PC-3 (cell line): ENCODE measurements at regions not wholly inside any gene's neighbourhood (a gene's known extent, or its start where the extent isn't known, plus 50 kb on each side); places are given as distances from the start of the nearest gene placed in this dataset.

ENCODE experiments used
- ATAC-seq: fragments of 200-7000 bp; cut with Tn5 transposase; 2 replicates; pipeline ENCODE4 v1.9.1; 2020; ENCODE audit warnings: mild to moderate bottlenecking, moderate library complexity
- BruUV-seq: library from RNA; stranded (reverse); fragments of 400-500 nt; replicated peaks from 2 replicates; lab custom pipeline; 2021; lab: Mats Ljungman, UMichigan
- CTCF ChIA-PET: fragments of 300-600 bp; sonication (Branson Sonifier 250); formaldehyde crosslinking; loops from one replicate; lab custom pipeline; 2022; ENCODE audit warnings: antibody characterized with exemption; lab: Charles Lee
- POLR2A ChIA-PET: fragments of 300-600 bp; sonication (Branson Sonifier 250); formaldehyde crosslinking; loops from one replicate; lab custom pipeline; 2022; ENCODE audit warnings: antibody characterized with exemption; ENCODE audit not compliant: unreplicated experiment; lab: Charles Lee
- DNase-seq: peaks from one replicate; pipeline ENCODE4 v3.0.0-alpha.2; 2015
- H2AFZ ChIP-seq: fragments of 300-600 bp; sonication (generic); 2 replicates; pipeline ENCODE4 v1.6.0; 2016; ENCODE audit warnings: antibody characterized with exemption, low read length
- H3F3A ChIP-seq: fragments of 300-600 bp; sonication (generic); one replicate; pipeline ENCODE4 v1.6.0; 2017; ENCODE audit warnings: antibody characterized with exemption, low read length, control low read depth, mild to moderate bottlenecking; ENCODE audit not compliant: unreplicated experiment
- H3K27ac ChIP-seq: fragments of 300-600 bp; sonication (generic); 2 replicates; pipeline ENCODE4 v1.5.1; 2016; ENCODE audit warnings: mild to moderate bottlenecking, low read length
- H3K27me3 ChIP-seq: fragments of 300-600 bp; sonication (generic); 2 replicates; pipeline ENCODE4 v1.6.1; 2016; ENCODE audit warnings: low read length, mixed read lengths
- H3K36me3 ChIP-seq: fragments of 300-600 bp; sonication (generic); 2 replicates; pipeline ENCODE4 v1.6.1; 2016; ENCODE audit warnings: low read depth, mixed run types, low read length, mixed read lengths
- H3K4me1 ChIP-seq: fragments of 300-600 bp; sonication (generic); 2 replicates; pipeline ENCODE4 v1.5.1; 2016; ENCODE audit warnings: low read length; ENCODE audit not compliant: insufficient read depth
- H3K4me2 ChIP-seq: fragments of 300-600 bp; sonication (generic); 2 replicates; pipeline ENCODE4 v1.6.0; 2016; ENCODE audit warnings: low read length
- H3K4me3 ChIP-seq: fragments of 300-600 bp; sonication (generic); 2 replicates; pipeline ENCODE4 v1.5.1; 2016; ENCODE audit warnings: mild to moderate bottlenecking, low read length, mixed read lengths
- H3K79me2 ChIP-seq: fragments of 300-600 bp; sonication (generic); 2 replicates; pipeline ENCODE4 v1.6.1; 2017; ENCODE audit warnings: low read length, mixed read lengths
- H3K9ac ChIP-seq: fragments of 300-600 bp; sonication (generic); 2 replicates; pipeline ENCODE4 v1.6.0; 2016; ENCODE audit warnings: mild to moderate bottlenecking, low read length
- H3K9me2 ChIP-seq: fragments of 300-600 bp; sonication (generic); replicated peaks from 2 replicates; pipeline ENCODE4 v1.6.1; 2016; ENCODE audit warnings: mixed run types, low read length, mixed read lengths
- H3K9me3 ChIP-seq: fragments of 300-600 bp; sonication (generic); 2 replicates; pipeline ENCODE4 v1.6.1; 2016; ENCODE audit warnings: low read length, mixed read lengths
- H4K20me1 ChIP-seq: fragments of 300-600 bp; sonication (generic); 2 replicates; pipeline ENCODE4 v1.6.1; 2016; ENCODE audit warnings: low read length, mixed read lengths
- CTCF ChIP-seq: fragments of 300-600 bp; sonication (generic); conservative IDR thresholded peaks from 2 replicates; pipeline ENCODE4 v1.5.1; 2017; ENCODE audit warnings: antibody characterized with exemption, low read depth, mild to moderate bottlenecking, low read length
- EZH2 ChIP-seq: fragments of 300-600 bp; sonication (generic); IDR thresholded peaks from one replicate; pipeline ENCODE4 v1.6.1; 2017; ENCODE audit warnings: antibody characterized with exemption, mild to moderate bottlenecking, low read length; ENCODE audit not compliant: unreplicated experiment
- EZH2phosphoT487 ChIP-seq: fragments of 300-600 bp; sonication (generic); IDR thresholded peaks from 2 replicates; pipeline ENCODE4 v1.6.1; 2018; ENCODE audit warnings: mild to moderate bottlenecking, antibody characterized with exemption, low read length, borderline replicate concordance
- intact Hi-C: fragments of 100-400 bp; cut with micrococcal nuclease; formaldehyde crosslinking; loops from 2 replicates; pipeline ENCODE4 v1.9.0; 2023

GRCh38 chr3:182699550-182700170, 93.6 kb upstream of the ATP11B start:
- H2AFZ ChIP-seq = no peak overlapping the region
- H3K4me2 ChIP-seq = no peak overlapping the region
- DNase-seq (no peak), ATAC-seq (no peak)
- CTCF ChIA-PET = no interaction called here
- no peaks in the 10 kb centered on the region for H3K36me3 ChIP-seq
- peaks cover 18% of the 10 kb centered on the region for H3K27me3 ChIP-seq
- H3K4me1 ChIP-seq = no peaks in the 10 kb centered on the region
- H4K20me1 ChIP-seq = no peaks in the 10 kb centered on the region
- no peaks in the 10 kb centered on the region for H3K9me3 ChIP-seq
- H3K9me2 ChIP-seq = no peaks in the 10 kb centered on the region
- POLR2A ChIA-PET = no interaction called here
- H3K4me3 ChIP-seq = no peak overlapping the region
- no peak for TF ChIP-seq CTCF
- no peak for TF ChIP-seq EZH2phosphoT487
- TF ChIP-seq EZH2 = no peak
- no peak overlapping the region for H3K27ac ChIP-seq
- no peaks in the 10 kb centered on the region for H3K79me2 ChIP-seq
- no peaks in the 10 kb centered on the region for H3F3A ChIP-seq
- intact Hi-C loops = no loop called here
- no peak overlapping the region for H3K9ac ChIP-seq
- BruUV-seq = no TSS peak

- BruUV-seq = no TSS peak
- H3K4me1 ChIP-seq = no peaks in the 10 kb centered on the region
- no peak overlapping the region for H3K9ac ChIP-seq
- no peaks in the 10 kb centered on the region for H3K36me3 ChIP-seq
- DNase-seq (no peak), ATAC-seq (no peak)
- TF ChIP-seq EZH2 = no peak
- H3K79me2 ChIP-seq = no peaks in the 10 kb centered on the region
- no peak overlapping the region for H3K4me3 ChIP-seq
- H3K27ac ChIP-seq = no peak overlapping the region
- H3K9me3 ChIP-seq = no peaks in the 10 kb centered on the region
- POLR2A ChIA-PET = no interaction called here
- H3K27me3 ChIP-seq = peaks cover 9% of the 10 kb centered on the region
- H4K20me1 ChIP-seq = no peaks in the 10 kb centered on the region
- CTCF ChIA-PET = no interaction called here
- H2AFZ ChIP-seq = no peak overlapping the region
- H3F3A ChIP-seq = no peaks in the 10 kb centered on the region
- no peaks in the 10 kb centered on the region for H3K9me2 ChIP-seq
- intact Hi-C loops = no loop called here
- H3K4me2 ChIP-seq = no peak overlapping the region
Measured at GRCh38 chr3:182702216-182702615, 91.1 kb upstream of the ATP11B start.

GRCh38 chr3:182703233-182703632, 90.1 kb upstream of the ATP11B start:
- no peak overlapping the region for H3K9ac ChIP-seq
- ChIA-PET CTCF (no interaction called here), POLR2A (no interaction called here)
- intact Hi-C loops = no loop called here
- BruUV-seq = no TSS peak
- H3K9me2 ChIP-seq = no peaks in the 10 kb centered on the region
- no peaks in the 10 kb centered on the region for H4K20me1 ChIP-seq
- H3F3A ChIP-seq = no peaks in the 10 kb centered on the region
- TF ChIP-seq CTCF (no peak), EZH2phosphoT487 (no peak), EZH2 (no peak)
- H3K4me3 ChIP-seq = no peak overlapping the region
- no peak overlapping the region for H3K27ac ChIP-seq
- H3K4me1 ChIP-seq = no peaks in the 10 kb centered on the region
- 0 out of 2 replicates have a peak, but pooled peaks cover 6% of the 10 kb centered on the region for H3K27me3 ChIP-seq
- no peaks in the 10 kb centered on the region for H3K79me2 ChIP-seq
- DNase-seq (no peak), ATAC-seq (no peak)
- H3K4me2 ChIP-seq = no peak overlapping the region
- no peaks in the 10 kb centered on the region for H3K9me3 ChIP-seq
- H3K36me3 ChIP-seq = no peaks in the 10 kb centered on the region
- H2AFZ ChIP-seq = no peak overlapping the region
